ENCODE measurements at regions not wholly inside any gene's neighbourhood (a gene's known extent, or its start where the extent isn't known, plus 50 kb on each side); places are given as distances from the start of the nearest gene placed in this dataset.

DNA sequence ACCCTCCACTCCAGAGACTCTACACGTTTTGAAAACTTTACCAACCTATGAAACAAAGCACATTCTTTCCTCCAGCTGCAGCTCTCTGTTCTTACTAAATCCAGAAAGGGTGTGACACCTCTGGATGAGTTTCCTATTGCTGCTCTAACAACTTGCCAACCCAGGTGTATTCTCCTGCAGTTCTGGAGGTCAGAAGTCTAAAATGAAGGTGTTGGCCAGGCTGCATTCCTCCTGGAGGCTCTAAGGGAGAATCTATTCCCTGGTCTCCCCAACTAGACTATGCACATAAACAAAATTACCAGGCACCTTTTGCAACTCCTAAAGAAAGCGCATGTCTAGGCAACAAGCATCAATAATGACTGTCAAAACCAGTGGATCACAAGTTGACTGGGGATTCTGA, 128.8 kb downstream of the NUFIP1 start:
- no peak for DNase-seq (ENCODE audit: low read depth in 1 of 2, low spot score in 1 of 2)
- ATAC-seq = no peak
- Histone ChIP-seq H3K27ac (no peak overlapping the region), H3K4me1 (no peaks in the 10 kb centered on the region), H3K4me2 (no peak overlapping the region), H3K9me3 (no peaks in the 10 kb centered on the region), H3K4me3 (no peak overlapping the region)
- 45% methylated on average over 2 of the region's 2 CpGs for WGBS (ENCODE audit: missing lambda C conversion rate)
- TF ChIP-seq TFCP2L1 (CRISPR knock-in tag; IDR thresholded peaks at IDR 0.05) = no peak
- TF ChIP-seq, protein P1, sequence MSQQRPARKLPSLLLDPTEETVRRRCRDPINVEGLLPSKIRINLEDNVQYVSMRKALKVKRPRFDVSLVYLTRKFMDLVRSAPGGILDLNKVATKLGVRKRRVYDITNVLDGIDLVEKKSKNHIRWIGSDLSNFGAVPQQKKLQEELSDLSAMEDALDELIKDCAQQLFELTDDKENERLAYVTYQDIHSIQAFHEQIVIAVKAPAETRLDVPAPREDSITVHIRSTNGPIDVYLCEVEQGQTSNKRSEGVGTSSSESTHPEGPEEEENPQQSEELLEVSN (IDR thresholded peaks at IDR 0.05; ENCODE audit: borderline replicate concordance, low read depth) = no peak
- no peak for TF ChIP-seq MAFK (IDR thresholded peaks at IDR 0.05; ENCODE audit: partially characterized antibody)
- TF ChIP-seq SREBF2 (IDR thresholded peaks at IDR 0.05) = no peak
- no peak for TF ChIP-seq CBX8 (IDR thresholded peaks at IDR 0.05)
- TF ChIP-seq NFE2L2 (conservative IDR thresholded peaks at IDR 0.05; ENCODE audit: low read length) = no peak
- no peak for TF ChIP-seq MYC (IDR thresholded peaks at IDR 0.05; ENCODE audit: borderline replicate concordance, low read length)
- TF ChIP-seq SMC3 (IDR thresholded peaks at IDR 0.05) = no peak
- TF ChIP-seq, protein P2, sequence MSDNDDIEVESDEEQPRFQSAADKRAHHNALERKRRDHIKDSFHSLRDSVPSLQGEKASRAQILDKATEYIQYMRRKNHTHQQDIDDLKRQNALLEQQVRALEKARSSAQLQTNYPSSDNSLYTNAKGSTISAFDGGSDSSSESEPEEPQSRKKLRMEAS (IDR thresholded peaks at IDR 0.05) = no peak
- TF ChIP-seq HEYL (CRISPR knock-in tag; IDR thresholded peaks at IDR 0.05) = no peak
- ChIA-PET CTCF (no interaction called here), POLR2A (no interaction called here)
- no peak for FAIRE-seq

DNA sequence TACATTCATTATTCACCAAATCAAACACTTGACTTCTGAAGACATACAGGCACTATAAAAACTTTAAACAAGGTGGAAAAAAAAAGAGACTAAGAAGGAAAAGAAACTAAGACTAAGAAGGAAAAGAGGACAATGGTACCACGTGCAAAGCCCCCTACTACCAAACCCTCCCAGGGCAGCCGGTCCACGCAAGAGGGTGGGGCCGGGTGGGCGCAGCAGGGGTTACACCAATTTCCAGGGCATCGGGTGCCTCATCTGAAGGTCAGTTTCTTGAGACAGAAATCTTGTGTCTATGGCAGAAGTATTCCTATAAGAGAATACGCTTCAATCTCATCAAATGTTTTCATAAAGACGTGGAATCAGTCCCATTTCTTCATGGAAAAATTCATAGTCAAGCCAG, 131.5 kb downstream of the NUFIP1 start:
- no peak overlapping the region for H3K27ac ChIP-seq
- H3K9me3 ChIP-seq = no peaks in the 10 kb centered on the region
- no peak for FAIRE-seq
- H3K4me2 ChIP-seq = no peak overlapping the region
- ChIA-PET POLR2A (no interaction called here), CTCF (no interaction called here)
- TF ChIP-seq CHD2 (IDR thresholded peaks at IDR 0.05; ENCODE audit: low read length, partially characterized antibody) = no peak
- TF ChIP-seq, protein P3, sequence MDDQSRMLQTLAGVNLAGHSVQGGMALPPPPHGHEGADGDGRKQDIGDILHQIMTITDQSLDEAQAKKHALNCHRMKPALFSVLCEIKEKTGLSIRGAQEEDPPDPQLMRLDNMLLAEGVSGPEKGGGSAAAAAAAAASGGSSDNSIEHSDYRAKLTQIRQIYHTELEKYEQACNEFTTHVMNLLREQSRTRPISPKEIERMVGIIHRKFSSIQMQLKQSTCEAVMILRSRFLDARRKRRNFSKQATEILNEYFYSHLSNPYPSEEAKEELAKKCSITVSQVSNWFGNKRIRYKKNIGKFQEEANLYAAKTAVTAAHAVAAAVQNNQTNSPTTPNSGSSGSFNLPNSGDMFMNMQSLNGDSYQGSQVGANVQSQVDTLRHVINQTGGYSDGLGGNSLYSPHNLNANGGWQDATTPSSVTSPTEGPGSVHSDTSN (IDR thresholded peaks at IDR 0.05) = no peak
- no peak for TF ChIP-seq MAZ (IDR thresholded peaks at IDR 0.05; ENCODE audit: borderline replicate concordance, low read depth, low read length)
- no peak for TF ChIP-seq FOSB (CRISPR knock-in tag; IDR thresholded peaks at IDR 0.05)
- no peak for TF ChIP-seq RCOR1 (IDR thresholded peaks at IDR 0.05; ENCODE audit: low read depth, low read length)
- no peak for TF ChIP-seq EHF (CRISPR knock-in tag; IDR thresholded peaks at IDR 0.05)
- TF ChIP-seq ZFP36 (IDR thresholded peaks at IDR 0.05; ENCODE audit: borderline replicate concordance, partially characterized antibody) = no peak
- TF ChIP-seq JUN (IDR thresholded peaks at IDR 0.05) = no peak
- TF ChIP-seq NPAS2 (CRISPR knock-in tag; IDR thresholded peaks at IDR 0.05; ENCODE audit: borderline replicate concordance) = no peak
- TF ChIP-seq BHLHE40 (IDR thresholded peaks at IDR 0.05; ENCODE audit: low read depth, low read length) = no peak
- TF ChIP-seq, protein P1 (IDR thresholded peaks at IDR 0.05; ENCODE audit: borderline replicate concordance, low read depth) = no peak
- H3K4me3 ChIP-seq = no peak overlapping the region
- DNase-seq (ENCODE audit: low read depth in 1 of 2, low spot score in 1 of 2) = no peak
- no peak for ATAC-seq
- H3K4me1 ChIP-seq = peaks cover 20% of the 10 kb centered on the region
- WGBS (ENCODE audit: missing lambda C conversion rate) = 74% methylated on average over 8 of the region's 8 CpGs

DNA sequence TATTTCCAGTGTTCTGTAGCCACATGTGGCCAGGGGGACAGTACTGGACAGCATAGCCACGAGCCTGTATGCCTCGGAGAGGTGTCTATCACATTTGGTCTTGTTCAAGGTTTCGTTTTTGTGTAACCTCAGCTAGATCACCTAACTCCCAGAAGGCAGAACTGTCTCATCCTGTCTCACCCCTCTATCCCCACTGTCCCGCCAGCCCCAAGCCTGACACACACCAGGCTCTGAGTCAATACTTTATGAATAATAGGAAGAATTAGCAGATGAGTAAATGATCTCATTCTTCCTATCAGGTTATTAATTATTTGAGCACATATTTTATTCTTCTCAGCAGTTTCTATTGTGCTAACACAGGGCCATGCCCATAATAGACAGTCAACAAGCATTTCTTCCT, 132.2 kb downstream of the NUFIP1 start:
- ChIA-PET CTCF (no interaction called here), POLR2A (no interaction called here)
- Histone ChIP-seq H3K4me3 (no peak overlapping the region), H3K4me1 (peaks cover 20% of the 10 kb centered on the region), H3K27ac (peak overlapping the region in 1 of 2 experiments; percentile 20; a peak in 1 of 6 replicates), H3K4me2 (no peak overlapping the region), H3K9me3 (no peaks in the 10 kb centered on the region)
- FAIRE-seq (no peak), DNase-seq (ENCODE audit: low read depth in 1 of 2, low spot score in 1 of 2) (no peak), ATAC-seq (no peak)
- WGBS (ENCODE audit: missing lambda C conversion rate) = 67% methylated on average over 4 of the region's 4 CpGs
- no peak for TF ChIP-seq MAFK (IDR thresholded peaks at IDR 0.05; ENCODE audit: partially characterized antibody)
- TF ChIP-seq, protein P4, sequence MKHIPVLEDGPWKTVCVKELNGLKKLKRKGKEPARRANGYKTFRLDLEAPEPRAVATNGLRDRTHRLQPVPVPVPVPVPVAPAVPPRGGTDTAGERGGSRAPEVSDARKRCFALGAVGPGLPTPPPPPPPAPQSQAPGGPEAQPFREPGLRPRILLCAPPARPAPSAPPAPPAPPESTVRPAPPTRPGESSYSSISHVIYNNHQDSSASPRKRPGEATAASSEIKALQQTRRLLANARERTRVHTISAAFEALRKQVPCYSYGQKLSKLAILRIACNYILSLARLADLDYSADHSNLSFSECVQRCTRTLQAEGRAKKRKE (CRISPR knock-in tag; IDR thresholded peaks at IDR 0.05; ENCODE audit: low read depth) = no peak
- no peak for TF ChIP-seq TFCP2L1 (CRISPR knock-in tag; IDR thresholded peaks at IDR 0.05)
- TF ChIP-seq, protein P5, sequence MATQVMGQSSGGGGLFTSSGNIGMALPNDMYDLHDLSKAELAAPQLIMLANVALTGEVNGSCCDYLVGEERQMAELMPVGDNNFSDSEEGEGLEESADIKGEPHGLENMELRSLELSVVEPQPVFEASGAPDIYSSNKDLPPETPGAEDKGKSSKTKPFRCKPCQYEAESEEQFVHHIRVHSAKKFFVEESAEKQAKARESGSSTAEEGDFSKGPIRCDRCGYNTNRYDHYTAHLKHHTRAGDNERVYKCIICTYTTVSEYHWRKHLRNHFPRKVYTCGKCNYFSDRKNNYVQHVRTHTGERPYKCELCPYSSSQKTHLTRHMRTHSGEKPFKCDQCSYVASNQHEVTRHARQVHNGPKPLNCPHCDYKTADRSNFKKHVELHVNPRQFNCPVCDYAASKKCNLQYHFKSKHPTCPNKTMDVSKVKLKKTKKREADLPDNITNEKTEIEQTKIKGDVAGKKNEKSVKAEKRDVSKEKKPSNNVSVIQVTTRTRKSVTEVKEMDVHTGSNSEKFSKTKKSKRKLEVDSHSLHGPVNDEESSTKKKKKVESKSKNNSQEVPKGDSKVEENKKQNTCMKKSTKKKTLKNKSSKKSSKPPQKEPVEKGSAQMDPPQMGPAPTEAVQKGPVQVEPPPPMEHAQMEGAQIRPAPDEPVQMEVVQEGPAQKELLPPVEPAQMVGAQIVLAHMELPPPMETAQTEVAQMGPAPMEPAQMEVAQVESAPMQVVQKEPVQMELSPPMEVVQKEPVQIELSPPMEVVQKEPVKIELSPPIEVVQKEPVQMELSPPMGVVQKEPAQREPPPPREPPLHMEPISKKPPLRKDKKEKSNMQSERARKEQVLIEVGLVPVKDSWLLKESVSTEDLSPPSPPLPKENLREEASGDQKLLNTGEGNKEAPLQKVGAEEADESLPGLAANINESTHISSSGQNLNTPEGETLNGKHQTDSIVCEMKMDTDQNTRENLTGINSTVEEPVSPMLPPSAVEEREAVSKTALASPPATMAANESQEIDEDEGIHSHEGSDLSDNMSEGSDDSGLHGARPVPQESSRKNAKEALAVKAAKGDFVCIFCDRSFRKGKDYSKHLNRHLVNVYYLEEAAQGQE (IDR thresholded peaks at IDR 0.05) = no peak
- TF ChIP-seq, protein P6, sequence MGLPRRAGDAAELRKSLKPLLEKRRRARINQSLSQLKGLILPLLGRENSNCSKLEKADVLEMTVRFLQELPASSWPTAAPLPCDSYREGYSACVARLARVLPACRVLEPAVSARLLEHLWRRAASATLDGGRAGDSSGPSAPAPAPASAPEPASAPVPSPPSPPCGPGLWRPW (IDR thresholded peaks at IDR 0.05) = no peak
- TF ChIP-seq GATA3 (IDR thresholded peaks at IDR 0.05; ENCODE audit: borderline replicate concordance) = no peak
- TF ChIP-seq NPAS2 (CRISPR knock-in tag; IDR thresholded peaks at IDR 0.05; ENCODE audit: borderline replicate concordance) = no peak
- TF ChIP-seq, protein P1 (IDR thresholded peaks at IDR 0.05; ENCODE audit: borderline replicate concordance, low read depth) = no peak
- TF ChIP-seq RCOR1 (IDR thresholded peaks at IDR 0.05; ENCODE audit: low read depth, low read length) = no peak
- TF ChIP-seq HOXA7 (CRISPR knock-in tag; IDR thresholded peaks at IDR 0.05) = no peak
- no peak for TF ChIP-seq TP53 (CRISPR knock-in tag; IDR thresholded peaks at IDR 0.05)
- no peak for TF ChIP-seq FOSL2 (IDR thresholded peaks at IDR 0.05)
- TF ChIP-seq FOSL2 (CRISPR knock-in tag; IDR thresholded peaks at IDR 0.05) = no peak
